HCT116 (cell line): ENCODE measurements at regions not wholly inside any gene's neighbourhood (a gene's known extent, or its start where the extent isn't known, plus 50 kb on each side); places are given as distances from the start of the nearest gene placed in this dataset.
"Not testable (repeated sequence)": the region's sequence is repeated elsewhere in the genome, so short reads cannot be mapped to it uniquely, and the experiment has no call there.

Experiments
- ATAC-seq: fragments of 200-7000 bp; cut with Tn5 transposase; 2 replicates; pipeline ENCODE4 v1.9.1; 2020; ENCODE audit warnings: mild to moderate bottlenecking, moderate library complexity
- BruUV-seq: library from RNA; stranded (reverse); fragments of 400-500 nt; replicated peaks from 2 replicates; lab custom pipeline; 2021; lab: Mats Ljungman, UMichigan
- CTCF ChIA-PET: fragments of 300-600 bp; sonication (Branson Sonifier 250); formaldehyde crosslinking; loops from one replicate; lab custom pipeline; 2021; ENCODE audit warnings: antibody characterized with exemption; lab: Charles Lee
- POLR2A ChIA-PET: fragments of 300-600, 350-600 bp; sonication (Branson Sonifier 250); formaldehyde crosslinking; loops from one replicate; lab custom pipeline; 2021; ENCODE audit warnings: antibody characterized with exemption; lab: Charles Lee
- RAD21 ChIA-PET, 2 experiments: fragments of 300-600 bp; sonication (Branson Sonifier 250); formaldehyde crosslinking; loops; one replicate each; lab custom pipeline; 2023; ENCODE audit warnings: low total read pairs in 2 of 2; ENCODE audit not compliant: uncharacterized antibody in 2 of 2, unreplicated experiment in 2 of 2, low non-redundant PET in 1 of 2; lab: Charles Lee
- DNase-seq: peaks from one replicate; pipeline ENCODE4 v3.0.0-alpha.2; 2010; ENCODE audit warnings: low read depth, low spot score
- H2AFZ ChIP-seq: fragments of 200-600 bp; shearing (Covaris generic), sonication (generic); 2 replicates; pipeline ENCODE4 v1.6.1; 2017; ENCODE audit warnings: low read depth, mixed run types, mixed read lengths, antibody characterized with exemption, low read length; ENCODE audit not compliant: poor library complexity, severe bottlenecking
- H3K27ac ChIP-seq: 2 replicates; pipeline ENCODE4 v1.5.1; 2012; ENCODE audit warnings: low read depth, low read length
- H3K27me3 ChIP-seq: fragments of 200-600 bp; sonication (generic); 2 replicates; pipeline ENCODE4 v1.6.1; 2016; ENCODE audit warnings: mixed run types, low read length, mixed read lengths; ENCODE audit not compliant: insufficient read depth
- H3K36me3 ChIP-seq, 2 experiments: fragments of 200-500 bp in 1 of 2; fragments of 200-600 bp in 1 of 2; sonication (Bioruptor generic) in 1 of 2; sonication (generic) in 1 of 2; 2 replicates each; pipeline versions ENCODE4 v1.5.1 to v1.6.1; 2014 to 2016; ENCODE audit warnings: low read length in 2 of 2, inconsistent platforms in 1 of 2, mixed read lengths in 1 of 2, mixed run types in 1 of 2; ENCODE audit not compliant: insufficient read depth in 2 of 2, control insufficient read depth in 1 of 2
- H3K4me1 ChIP-seq, 2 experiments: fragments of 200-600 bp in 1 of 2; sonication (generic) in 1 of 2; 2 replicates each; pipeline versions ENCODE4 v1.5.1 to v1.6.1; 2012 to 2017; ENCODE audit warnings: low read length in 2 of 2, inconsistent platforms in 1 of 2, mild to moderate bottlenecking in 1 of 2, mixed read lengths in 1 of 2, mixed run types in 1 of 2, moderate library complexity in 1 of 2; ENCODE audit not compliant: insufficient read depth in 2 of 2, control insufficient read depth in 1 of 2
- H3K4me2 ChIP-seq: fragments of 200-600 bp; sonication (generic); 2 replicates; pipeline ENCODE4 v1.6.1; 2017; ENCODE audit warnings: mixed run types, low read length, mixed read lengths
- H3K4me3 ChIP-seq, 2 experiments: fragments of 200-600 bp in 1 of 2; sonication (generic) in 1 of 2; replicated peaks in 1 of 2; 2 replicates each; pipeline ENCODE4 v1.5.1; 2011 to 2016; ENCODE audit warnings: low read length in 2 of 2, control low read depth in 1 of 2, low read depth in 1 of 2, mild to moderate bottlenecking in 1 of 2, mixed read lengths in 1 of 2, mixed run types in 1 of 2
- H3K79me2 ChIP-seq: fragments of 200-600 bp; sonication (generic); 2 replicates; pipeline ENCODE4 v1.6.1; 2017; ENCODE audit warnings: mild to moderate bottlenecking, mixed run types, low read length, moderate library complexity, mixed read lengths; ENCODE audit not compliant: insufficient read depth
- H3K9ac ChIP-seq: fragments of 200-600 bp; sonication (generic); 2 replicates; pipeline ENCODE4 v1.6.1; 2016; ENCODE audit warnings: low read length, mixed read lengths
- H3K9me2 ChIP-seq: fragments of 200-600 bp; sonication (generic), shearing (Covaris generic); 2 replicates; pipeline ENCODE4 v1.6.1; 2017; ENCODE audit warnings: mixed run types, mild to moderate bottlenecking, moderate library complexity; ENCODE audit not compliant: insufficient read depth
- H3K9me3 ChIP-seq, 2 experiments: fragments of 200-500 bp in 1 of 2; fragments of 200-600 bp in 1 of 2; sonication (Bioruptor generic) in 1 of 2; sonication (generic) in 1 of 2; 2 replicates each; pipeline ENCODE4 v1.6.1; 2014 to 2017; ENCODE audit warnings: low read length in 2 of 2, mixed read lengths in 2 of 2, inconsistent platforms in 1 of 2, low read depth in 1 of 2, mild to moderate bottlenecking in 1 of 2, mixed run types in 1 of 2, moderate library complexity in 1 of 2; ENCODE audit not compliant: control insufficient read depth in 1 of 2, insufficient read depth in 1 of 2
- H4K20me1 ChIP-seq: fragments of 200-600 bp; sonication (generic), shearing (Covaris generic); 2 replicates; pipeline ENCODE4 v1.6.1; 2017; ENCODE audit warnings: mixed run types, mild to moderate bottlenecking, moderate library complexity; ENCODE audit not compliant: insufficient read depth
- ATF3 ChIP-seq: IDR thresholded peaks from 2 replicates; pipeline ENCODE4 v1.6.1; 2012
- CBX3 ChIP-seq: IDR thresholded peaks from 2 replicates; pipeline ENCODE4 v1.6.1; 2012; ENCODE audit warnings: low read depth
- CEBPB ChIP-seq: IDR thresholded peaks from 2 replicates; pipeline ENCODE4 v1.6.1; 2012; ENCODE audit warnings: low read depth
- CTCF ChIP-seq, 3 experiments: fragments of 200-600 bp in 1 of 3; sonication (generic) in 1 of 3; IDR thresholded peaks in 2 of 3; conservative IDR thresholded peaks in 1 of 3; 2 replicates each; pipeline ENCODE4 v1.5.1; 2012 to 2017; ENCODE audit warnings: low read depth in 2 of 3, low read length in 2 of 3, antibody characterized with exemption in 1 of 3, borderline replicate concordance in 1 of 3, control low read depth in 1 of 3, mild to moderate bottlenecking in 1 of 3, mixed read lengths in 1 of 3, mixed run types in 1 of 3, moderate library complexity in 1 of 3; ENCODE audit not compliant: insufficient read depth in 1 of 3
- ELF1 ChIP-seq: IDR thresholded peaks from 2 replicates; pipeline ENCODE4 v1.6.1; 2012; ENCODE audit warnings: low read depth, borderline replicate concordance
- EZH2phosphoT487 ChIP-seq: fragments of 200-600 bp; IDR thresholded peaks from 2 replicates; pipeline ENCODE4 v1.6.1; 2018; ENCODE audit warnings: antibody characterized with exemption, borderline replicate concordance
- FOSL1 ChIP-seq: IDR thresholded peaks from 2 replicates; pipeline ENCODE4 v1.6.1; 2012; ENCODE audit warnings: low read depth
- JUND ChIP-seq: IDR thresholded peaks from 2 replicates; pipeline ENCODE4 v1.6.1; 2012
- POLR2AphosphoS5 ChIP-seq: IDR thresholded peaks from 2 replicates; pipeline ENCODE4 v1.6.1; 2011; ENCODE audit warnings: mild to moderate bottlenecking, low read depth, low read length, moderate library complexity
- SRF ChIP-seq: IDR thresholded peaks from 2 replicates; pipeline ENCODE4 v1.6.1; 2012; ENCODE audit warnings: low read depth
- ZFX ChIP-seq: fragments of 450-650 bp; IDR thresholded peaks from 2 replicates; pipeline ENCODE4 v1.6.1; 2017
- intact Hi-C: fragments of 100-400 bp; cut with micrococcal nuclease; formaldehyde crosslinking; loops from 2 replicates; pipeline ENCODE4 v1.10.0; 2022

GRCh38 chr1:177665935-177666334 is 303.9 kb downstream of the SEC16B start:
- H3K27ac ChIP-seq = no peak overlapping the region
- TF ChIP-seq CTCF (IDR thresholded peaks at IDR 0.05 in 2 of 3, conservative IDR thresholded peaks at IDR 0.05 in 1 of 3; ENCODE audit: borderline replicate concordance in 1 of 3, insufficient read depth in 1 of 3, low read depth in 2 of 3, low read length in 2 of 3) = no peak
- TF ChIP-seq FOSL1 = no peak
- TF ChIP-seq CEBPB = no peak
- TF ChIP-seq POLR2AphosphoS5 = no peak
- TF ChIP-seq EZH2phosphoT487 = no peak
- TF ChIP-seq JUND = no peak
- no peak for TF ChIP-seq ATF3
- no peak for TF ChIP-seq ZFX
- no peak for TF ChIP-seq SRF
- TF ChIP-seq ELF1 = no peak
- no peak for TF ChIP-seq CBX3
- no peak for ATAC-seq
- H3K9me2 ChIP-seq = no peaks in the 10 kb centered on the region
- no peak for DNase-seq
- POLR2A ChIA-PET = no interaction called here
- no peaks in the 10 kb centered on the region for H4K20me1 ChIP-seq
- no peaks in the 10 kb centered on the region for H3K4me1 ChIP-seq
- no peaks in the 10 kb centered on the region for H3K36me3 ChIP-seq
- no peak overlapping the region for H3K9ac ChIP-seq
- no peaks in the 10 kb centered on the region for H3K79me2 ChIP-seq
- no peak overlapping the region for H2AFZ ChIP-seq
- no peak overlapping the region for H3K4me3 ChIP-seq
- BruUV-seq = no TSS peak
- peaks cover 5% of the 10 kb centered on the region for H3K27me3 ChIP-seq
- no peak overlapping the region for H3K4me2 ChIP-seq
- H3K9me3 ChIP-seq = no peaks in the 10 kb centered on the region
- intact Hi-C loops = no loop called here
- RAD21 ChIA-PET = no interaction called here
- CTCF ChIA-PET = no interaction called here

- H3K27ac ChIP-seq, BruUV-seq, POLR2A ChIA-PET, H3K4me3 ChIP-seq, H3K4me1 ChIP-seq, H4K20me1 ChIP-seq, H3K9me2 ChIP-seq, H2AFZ ChIP-seq, H3K9me3 ChIP-seq, intact Hi-C loops, H3K4me2 ChIP-seq, H3K79me2 ChIP-seq, H3K36me3 ChIP-seq, H3K9ac ChIP-seq, H3K27me3 ChIP-seq, ATAC-seq, RAD21 ChIA-PET, DNase-seq, CTCF ChIA-PET: not testable (repeated sequence)
Observed at GRCh38 chr1:177664742-177665141, 305.1 kb downstream of the SEC16B start.
